NCI-H226 (cell line): ENCODE measurements at regions not wholly inside any gene's neighbourhood (a gene's known extent, or its start where the extent isn't known, plus 50 kb on each side); places are given as distances from the start of the nearest gene placed in this dataset.
"Not testable (repeated sequence)": the region's sequence is repeated elsewhere in the genome, so short reads cannot be mapped to it uniquely, and the experiment has no call there.

Experiments
- DNase-seq: peaks from one replicate; pipeline ENCODE4 v3.0.0-alpha.2; 2015

DNA sequence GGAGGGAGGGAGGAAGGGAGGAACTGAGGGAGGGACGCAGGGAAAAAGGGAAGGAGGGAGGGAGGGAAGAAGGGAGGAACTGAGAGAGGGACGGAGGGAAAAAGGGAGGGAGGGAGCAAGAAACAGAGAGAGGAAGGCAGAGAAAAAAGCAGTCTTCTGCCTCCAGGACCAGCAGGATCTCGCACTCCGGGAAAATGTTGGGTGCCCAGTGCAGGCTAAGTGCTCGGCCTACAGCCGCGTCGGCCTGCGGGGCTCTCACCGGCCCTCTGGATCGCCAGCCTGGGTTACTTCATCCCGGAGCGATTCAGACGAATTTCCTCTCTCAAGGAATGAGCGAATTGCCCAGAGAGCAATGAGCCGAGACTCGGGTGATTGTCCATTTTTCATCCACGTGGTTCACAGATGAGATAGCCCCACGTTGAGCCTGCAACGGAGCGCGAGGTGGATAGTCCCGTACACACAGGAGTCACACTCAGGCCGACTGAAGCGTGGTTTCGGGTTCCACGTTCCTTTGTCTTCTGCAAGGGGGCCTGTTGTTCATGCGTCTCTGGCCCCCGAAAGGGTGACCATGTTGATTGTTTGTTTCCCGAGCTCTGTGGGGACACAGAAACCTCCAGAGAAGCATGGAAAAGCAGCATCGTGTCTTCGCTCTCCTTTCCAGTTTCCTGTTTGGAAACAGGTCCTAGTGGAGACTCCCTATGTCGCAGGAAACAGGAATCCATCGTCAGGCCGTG lies 1937.1 kb upstream of the DEFB115 start:
- not testable (repeated sequence) for DNase-seq

DNA sequence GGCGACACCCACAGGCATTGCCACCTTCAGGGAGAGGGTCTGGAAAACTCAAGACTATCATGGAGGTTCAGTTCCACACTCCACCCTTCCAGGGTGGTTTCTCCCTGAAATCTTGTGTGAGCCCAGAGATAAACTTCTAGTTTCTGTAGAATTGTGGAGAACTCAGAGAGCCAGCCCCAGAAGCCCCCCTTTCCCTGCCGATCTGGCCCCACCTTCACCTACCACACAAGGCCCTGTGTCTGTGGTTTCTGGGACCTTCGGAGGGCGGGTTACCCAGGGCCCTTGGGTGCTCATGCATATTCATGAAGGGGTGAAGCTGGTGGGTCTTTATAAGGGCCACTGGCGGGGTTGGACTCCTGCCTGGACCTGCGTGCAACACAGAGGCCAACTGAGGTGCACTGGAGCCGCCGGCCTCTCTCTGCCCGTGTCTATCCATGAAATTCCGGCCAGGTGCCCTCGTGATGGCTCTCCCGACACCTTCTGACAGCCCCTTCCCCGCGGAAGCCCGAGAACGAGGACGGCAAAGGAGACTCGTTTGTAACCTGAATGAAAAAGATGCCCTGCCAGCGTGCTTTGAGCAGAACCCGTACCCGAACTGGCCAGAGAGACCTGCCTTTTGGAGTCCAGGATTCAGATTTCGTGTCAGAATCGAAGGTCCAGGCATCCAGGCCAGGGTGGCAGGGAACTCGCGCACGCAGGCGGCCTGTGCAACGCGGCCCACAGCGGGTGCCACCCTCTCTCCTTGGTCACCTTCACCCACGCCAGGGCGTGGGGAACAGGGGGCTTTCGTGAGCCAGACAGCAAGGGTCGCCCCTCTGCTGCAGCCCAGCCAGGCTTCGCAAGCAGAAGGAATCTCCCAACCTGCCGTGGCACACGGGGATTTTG lies 1933.6 kb upstream of the DEFB115 start:
- DNase-seq: not testable (repeated sequence)

DNA sequence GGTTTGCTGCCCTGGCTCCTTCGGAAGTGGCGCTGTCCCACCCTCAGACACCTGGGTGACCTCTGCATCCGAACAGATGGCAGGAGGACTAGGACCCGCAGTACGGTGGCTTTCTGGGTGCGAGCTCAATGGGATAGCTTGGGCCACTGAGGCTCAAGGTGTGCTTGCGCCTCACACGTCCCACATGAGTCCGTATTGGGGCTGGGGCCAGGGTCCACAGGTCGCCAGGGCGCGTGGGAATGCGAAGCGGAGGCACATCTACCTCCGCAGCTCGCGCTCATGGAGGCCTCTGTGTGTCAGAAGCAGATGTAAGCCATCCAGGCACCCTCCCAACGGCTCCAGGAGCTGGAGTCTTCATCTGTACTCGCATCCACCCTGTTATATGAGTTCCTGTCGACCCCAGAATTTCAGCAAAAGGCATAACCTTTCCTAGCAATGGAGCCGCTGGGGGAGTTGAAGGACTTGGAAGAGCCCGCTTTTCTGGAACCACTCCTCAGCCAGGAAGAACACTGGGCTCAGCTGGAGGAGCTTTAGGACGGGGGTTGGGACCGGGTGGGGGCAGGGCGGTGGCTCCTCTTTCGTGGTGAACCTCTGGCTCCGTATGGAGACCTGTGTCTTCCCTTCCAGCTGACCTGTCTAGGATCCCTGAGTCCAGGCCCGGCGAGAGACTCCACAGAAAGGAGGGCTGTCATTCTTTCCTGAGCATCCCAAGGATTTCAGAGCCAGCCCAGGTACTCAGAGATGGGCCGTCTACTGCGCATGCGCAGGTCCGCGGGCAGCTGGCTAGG lies 1932.8 kb upstream of the DEFB115 start:
- DNase-seq: not testable (repeated sequence)

DNA sequence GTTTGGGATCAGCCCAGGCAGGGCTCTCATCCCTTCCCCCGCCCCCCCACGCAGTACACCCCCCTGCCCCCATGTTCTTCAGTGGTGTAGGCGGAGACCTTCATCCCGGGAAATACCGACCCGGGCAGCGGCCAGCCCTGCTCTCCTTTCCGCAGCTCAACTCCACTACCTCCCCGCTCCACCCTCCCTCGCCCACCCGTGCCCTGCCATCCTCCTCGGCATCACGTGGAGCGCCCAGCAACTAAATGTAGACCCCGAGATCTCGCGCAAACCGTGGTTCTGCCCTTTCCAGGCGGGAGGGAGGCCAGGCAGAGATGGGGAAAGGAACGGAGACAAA lies 1932.2 kb upstream of the DEFB115 start:
- no peak for DNase-seq

DNA sequence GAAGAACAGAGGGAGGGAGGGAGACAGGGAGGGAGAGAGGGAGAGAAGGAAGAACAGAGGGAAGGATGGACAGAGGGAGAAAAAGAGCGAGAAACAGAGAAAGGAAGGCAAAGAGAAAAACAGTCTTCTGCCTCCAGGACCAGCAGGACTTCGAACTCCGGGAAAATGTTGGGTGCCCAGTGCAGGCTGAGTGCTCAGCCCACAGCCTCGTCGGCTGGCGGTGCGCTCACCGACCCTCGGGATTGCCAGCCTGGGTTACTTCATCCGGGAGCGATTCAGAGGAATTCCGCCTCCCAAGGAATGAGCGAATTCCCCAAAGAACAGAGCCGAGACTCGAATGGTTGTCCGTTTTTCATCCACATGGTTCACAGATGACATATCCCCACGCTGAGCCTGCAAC lies 1931.7 kb upstream of the DEFB115 start:
- not testable (repeated sequence) for DNase-seq

DNA sequence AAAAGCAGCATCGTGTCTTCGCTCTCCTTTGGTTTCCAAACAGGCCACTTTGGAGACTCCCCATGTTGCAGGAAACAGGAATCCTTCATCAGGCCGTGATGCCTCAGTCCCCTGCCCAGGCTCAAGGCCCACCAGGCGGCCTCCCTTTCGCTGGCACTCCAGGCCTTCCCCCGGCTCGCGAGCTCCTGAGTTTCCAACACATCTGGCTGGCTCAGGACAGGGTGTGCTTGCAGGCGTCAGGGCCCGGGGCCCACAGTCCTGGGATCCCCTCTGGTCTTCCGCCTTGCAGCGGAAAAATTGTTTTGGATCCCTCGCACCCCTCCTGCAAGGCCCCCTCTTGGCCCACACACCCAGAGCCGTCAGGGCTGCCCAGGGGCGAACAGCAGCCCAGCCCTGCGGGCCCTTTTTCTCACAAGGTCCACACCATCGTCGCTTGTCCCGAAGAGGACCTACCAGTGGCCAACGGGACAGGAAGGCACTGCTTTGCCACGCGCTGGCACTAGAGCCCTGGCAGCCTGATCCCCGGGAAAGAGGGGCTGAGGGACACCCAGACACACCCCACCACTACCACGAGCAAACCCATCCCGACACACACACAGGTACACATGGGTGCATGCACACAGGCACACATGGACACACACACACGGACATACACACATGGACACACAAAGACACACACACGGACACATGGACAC lies 1930.9 kb upstream of the DEFB115 start:
- DNase-seq: no peak

DNA sequence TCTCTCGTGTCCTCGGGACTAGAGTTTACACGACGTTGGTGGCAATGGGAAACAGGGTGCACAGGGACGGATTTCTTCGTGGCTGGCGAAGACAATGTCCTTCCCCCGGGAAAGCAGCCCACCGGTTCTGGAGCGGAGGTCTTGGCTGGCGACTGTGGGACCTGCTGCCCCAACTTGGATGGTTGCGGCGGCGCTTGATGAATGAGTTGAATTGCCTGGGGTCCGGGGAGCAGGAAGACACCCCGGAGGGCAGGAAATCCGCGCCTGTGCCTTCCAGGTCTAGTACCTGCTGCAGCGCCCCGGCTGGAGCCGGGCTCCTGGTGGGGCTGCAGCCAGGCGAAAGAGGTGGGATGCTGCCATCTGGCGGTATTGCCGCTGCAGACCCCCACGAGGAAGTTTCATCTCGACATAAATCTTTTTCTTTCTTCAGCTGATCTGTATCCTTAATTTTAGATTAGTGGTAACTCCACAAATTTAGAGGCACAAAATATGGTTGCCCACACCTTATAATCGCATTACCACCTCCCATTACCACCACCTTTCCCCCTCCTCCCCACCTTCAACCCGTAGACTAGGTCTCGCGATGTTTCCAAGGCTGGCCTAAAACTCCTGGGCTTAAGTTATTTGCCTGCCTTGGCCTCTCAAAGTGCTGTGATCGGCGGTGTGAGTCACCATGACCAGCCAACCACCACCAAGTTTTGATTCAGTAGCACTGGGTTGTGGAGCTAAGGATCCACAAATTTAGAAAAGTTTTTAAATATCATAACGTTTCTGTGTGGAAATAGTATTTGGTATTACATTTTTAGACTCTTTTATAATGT lies 1929.7 kb upstream of the DEFB115 start:
- not testable (repeated sequence) for DNase-seq

DNA sequence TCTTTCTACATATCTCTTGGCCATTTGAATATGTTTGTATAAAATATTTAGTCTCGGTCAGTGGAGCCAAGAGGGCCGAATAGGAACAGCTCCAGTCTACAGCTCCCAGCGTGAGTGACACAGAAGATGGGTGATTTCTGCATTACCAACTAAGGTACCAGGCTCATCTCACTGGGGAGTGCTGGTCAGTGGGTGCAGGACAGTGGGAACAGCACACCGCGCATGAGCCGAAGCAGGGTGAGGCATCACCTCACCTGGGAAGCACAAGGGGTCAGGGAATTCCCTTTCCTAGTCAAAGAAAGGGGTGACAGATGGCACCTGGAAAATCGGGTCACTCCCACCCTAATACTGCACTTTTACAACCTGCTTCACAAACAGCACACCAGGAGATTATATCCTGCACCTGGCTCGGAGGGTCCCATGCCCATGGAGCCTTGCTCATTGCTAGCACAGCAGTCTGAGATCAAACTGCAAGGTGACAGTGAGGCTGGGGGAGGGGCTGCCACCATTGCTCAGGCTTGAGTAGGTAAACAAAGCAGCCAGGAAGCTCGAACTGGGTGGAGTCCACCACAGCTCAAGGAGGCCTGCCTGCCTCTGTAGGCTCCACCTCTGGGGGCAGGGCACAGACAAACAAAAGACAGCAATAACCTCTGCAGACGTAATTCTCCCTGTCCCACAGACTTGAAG lies 1926.9 kb upstream of the DEFB115 start:
- DNase-seq: not testable (repeated sequence)

DNA sequence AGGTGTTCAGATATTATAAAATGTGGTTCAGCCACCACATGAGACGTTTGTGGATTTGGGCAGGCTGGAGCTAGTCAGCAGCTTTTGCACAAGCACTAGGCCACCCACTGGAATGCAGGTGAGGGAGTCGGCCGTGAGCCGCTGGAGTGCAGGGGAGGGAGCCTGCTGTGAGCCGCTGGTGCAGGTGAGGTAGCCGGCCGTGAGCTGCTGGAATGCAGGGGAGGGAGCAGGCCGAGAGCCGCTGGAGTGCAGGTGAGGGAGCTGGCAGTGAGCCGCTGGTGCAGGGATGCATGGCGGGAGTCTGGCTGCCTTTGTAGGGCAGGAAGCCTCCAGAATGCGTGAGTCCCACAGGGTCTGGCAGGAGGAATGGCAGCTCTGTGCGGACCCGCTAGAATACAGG lies 1907.6 kb upstream of the DEFB115 start:
- no peak for DNase-seq

DNA sequence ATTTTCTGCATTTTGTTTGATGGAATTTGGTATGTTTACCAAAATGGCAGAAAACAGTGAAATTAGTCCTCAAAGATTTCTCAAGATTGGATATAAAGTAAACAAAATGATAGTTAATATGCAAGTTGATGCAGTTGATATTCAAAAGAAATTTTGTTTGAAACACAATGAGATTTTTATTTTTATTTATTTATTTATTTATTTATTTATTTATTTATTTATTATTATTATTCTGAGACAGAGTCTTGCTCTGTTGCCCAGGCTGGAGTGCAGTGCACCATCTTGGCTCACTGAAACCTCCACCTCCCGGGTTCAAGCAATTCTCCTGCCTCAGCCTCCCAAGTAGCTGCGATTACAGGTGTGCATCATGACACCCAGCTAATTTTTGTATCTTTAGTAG lies 1881.5 kb upstream of the DEFB115 start:
- DNase-seq: not testable (repeated sequence)

DNA sequence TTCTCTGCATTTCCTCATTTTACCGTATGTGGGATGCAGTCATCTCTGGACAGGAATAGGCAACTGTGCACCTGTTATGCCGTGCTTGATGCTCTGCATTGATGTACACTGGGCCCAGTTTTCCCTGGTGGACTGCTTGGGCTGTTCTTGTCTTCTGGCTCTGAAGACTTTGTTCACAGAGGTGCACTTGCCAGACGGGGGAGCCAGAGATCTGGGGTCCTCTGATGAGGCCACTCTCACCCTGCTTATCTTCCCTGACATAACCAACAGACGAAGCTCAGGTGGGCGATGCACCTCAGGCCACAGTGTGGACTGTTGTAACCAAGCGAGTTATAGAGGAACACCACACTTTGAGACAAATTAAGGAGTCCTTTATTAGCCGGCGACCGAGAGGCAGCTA lies 1864.6 kb upstream of the DEFB115 start:
- not testable (repeated sequence) for DNase-seq

DNA sequence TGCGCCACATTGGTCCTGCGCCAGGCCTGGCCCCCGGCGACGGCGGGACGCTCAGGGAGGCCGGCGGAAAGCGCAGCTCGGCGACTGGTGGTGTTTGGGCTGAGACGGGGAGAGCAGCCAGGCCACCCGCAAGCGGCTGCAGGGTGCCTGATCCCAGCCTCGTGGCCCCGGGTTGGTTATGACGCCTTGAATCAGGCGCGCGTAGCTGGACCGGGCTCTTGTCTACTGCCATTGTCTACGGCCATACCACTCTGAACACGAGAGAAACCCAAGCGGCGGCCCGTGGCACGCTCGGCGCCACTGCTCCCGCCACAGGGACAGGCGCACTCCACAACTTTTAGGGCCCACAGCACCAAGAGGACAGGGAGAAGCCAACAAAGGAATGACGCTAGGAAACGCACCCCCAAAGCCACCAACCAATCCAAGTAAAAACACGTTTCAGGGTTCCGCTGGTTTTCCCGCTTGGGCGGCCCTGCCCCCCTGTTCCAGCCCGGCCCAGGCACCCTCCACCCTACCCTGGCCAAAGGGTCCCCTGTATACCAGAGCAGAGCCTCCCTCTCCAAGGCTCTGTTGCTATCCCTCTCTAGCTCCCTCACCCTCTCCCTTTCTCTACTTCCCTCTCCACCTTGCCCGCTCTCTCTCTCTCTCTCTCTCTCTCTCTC lies 1849.3 kb upstream of the DEFB115 start:
- no peak for DNase-seq

DNA sequence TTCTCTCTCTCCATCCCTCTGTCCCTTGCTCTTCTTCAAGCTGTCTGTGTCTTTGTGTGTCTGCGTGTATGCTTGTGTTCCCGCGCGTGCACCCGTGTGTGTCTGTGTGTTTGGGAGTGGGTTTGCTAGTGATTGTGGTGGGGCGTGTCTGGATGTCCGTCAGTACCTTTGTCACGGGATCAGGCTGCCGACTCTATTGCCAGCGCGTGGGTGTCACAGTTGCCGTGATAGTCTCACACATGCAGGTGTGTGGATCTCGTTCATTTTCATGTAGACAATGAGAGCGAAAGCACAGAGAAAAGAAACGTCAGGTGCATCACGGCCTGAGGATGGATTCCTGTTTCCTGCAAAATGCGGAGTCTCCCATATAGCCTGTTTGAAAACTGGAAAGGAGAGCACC lies 1848.8 kb upstream of the DEFB115 start:
- not testable (repeated sequence) for DNase-seq

DNA sequence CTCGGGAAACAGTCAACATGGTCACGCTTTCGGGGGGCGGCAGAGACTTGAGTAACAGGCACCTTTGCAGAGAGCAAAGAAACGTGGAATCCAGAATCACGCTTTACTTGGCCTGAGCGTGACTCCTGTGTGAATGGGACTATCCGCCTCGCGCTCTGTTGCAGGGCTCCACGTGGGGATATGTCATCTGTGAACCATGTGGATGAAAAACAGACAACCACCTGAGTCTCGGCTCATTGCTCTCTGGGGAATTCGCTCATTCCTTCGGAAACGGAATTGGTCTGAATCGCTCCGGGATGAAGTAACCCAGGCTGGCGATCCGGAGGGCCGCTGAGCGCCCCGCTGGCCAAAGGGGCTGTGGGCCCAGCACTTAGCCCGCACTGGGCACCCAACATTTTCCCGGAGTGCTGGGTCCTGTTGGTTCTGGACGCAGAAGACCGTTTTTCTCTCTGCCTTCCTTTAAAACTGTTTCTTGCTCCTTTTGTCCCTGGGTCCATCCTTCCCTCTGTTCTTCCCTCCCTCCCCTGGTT lies 1848.2 kb upstream of the DEFB115 start:
- not testable (repeated sequence) for DNase-seq

DNA sequence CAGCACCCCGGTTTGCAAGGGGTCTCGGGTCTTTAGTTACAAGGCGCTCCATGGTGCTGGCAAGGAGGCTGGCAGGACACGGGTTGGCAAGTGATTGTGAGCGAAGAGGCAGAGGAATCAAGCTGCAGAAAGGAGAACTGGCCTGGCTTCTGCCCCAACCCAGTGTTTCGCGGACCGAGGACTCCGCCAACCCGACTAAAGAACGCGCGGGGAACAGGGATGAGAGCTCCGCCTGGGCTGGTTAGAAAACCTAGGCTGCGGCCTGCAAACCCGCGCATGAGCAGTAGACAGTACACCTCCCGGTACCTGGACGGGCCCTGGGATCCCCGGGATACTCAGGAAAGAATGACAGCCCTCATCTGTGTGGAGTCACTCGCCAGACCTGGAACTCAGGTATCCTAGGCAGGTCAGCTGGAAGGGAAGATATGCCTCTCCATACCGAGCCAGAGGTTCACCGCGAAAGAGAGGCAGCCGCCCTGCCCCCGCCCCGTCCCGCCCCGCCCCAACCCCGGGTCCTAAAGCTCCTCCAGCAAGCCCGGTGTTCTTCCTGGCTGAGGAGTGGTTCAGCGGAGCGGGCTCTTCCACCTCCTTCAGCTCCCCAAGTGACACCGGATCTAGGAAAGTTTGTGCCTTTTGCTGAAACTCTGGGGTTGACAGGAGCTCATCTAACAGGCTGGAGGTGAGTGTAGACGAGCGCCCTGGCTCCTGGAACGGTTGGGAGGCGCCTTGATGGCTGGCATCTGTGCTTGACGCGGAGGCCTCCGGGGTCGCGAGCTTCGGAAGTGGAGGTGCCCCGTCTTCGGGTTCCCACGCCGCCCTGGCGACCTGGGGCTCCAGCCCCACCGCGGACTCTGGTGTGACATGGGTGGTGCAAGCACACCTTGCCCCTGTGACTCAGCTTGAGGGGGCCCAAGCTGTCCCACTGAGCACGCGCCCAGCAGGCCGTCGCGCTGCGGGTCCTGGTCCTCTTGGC lies 1847.3 kb upstream of the DEFB115 start:
- DNase-seq: no peak

DNA sequence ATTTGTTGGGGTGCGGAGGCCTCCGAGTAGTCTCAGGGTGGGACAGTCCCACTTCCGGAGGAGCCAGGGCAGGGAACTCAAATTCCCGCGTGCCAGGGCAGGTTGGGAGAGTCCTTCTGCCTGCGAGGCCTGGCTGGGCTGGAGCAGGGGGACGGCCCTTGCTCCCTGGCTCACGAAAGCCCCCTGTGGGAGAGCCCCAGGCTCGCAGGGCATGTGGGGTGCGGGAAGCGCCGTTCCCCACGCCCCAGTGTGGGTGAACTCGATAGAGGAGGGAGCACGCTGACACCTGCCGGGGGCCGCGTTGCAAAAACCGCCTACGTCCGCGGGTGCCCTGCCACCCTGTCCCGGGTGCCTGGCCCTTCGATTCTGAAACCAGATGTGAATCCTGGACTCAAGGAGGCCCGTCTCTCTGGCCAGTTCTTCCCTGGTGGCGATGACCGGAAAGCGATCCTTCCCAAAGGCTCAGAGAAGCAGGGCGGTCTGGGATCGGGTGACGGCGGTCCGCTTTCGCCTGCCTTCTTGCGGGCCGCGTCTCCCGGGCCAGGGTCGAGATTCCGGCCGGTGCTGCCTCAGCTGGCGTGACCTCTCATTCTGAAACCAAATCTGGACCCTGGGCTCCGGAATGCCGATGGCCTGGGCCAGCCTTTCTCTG lies 1846.5 kb upstream of the DEFB115 start:
- DNase-seq: no peak

DNA sequence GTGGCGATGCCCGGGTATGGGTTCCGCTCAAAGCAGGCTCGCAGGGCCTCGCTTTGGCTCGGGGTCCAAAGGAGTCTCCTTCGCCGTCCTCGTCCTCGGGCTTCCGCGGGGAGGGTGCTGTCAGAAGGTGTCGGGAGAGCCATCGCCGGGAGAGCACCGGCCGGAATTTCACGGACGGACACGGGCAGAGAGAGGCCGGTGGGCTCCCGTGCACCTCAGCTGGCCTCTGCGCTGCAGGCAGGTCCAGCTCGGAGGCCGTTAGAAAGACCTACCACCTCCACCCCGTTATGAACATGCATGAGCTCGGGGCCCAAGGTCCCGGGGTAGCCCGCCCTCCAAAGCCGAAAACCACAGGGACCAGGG lies 1846.0 kb upstream of the DEFB115 start:
- DNase-seq: not testable (repeated sequence)

DNA sequence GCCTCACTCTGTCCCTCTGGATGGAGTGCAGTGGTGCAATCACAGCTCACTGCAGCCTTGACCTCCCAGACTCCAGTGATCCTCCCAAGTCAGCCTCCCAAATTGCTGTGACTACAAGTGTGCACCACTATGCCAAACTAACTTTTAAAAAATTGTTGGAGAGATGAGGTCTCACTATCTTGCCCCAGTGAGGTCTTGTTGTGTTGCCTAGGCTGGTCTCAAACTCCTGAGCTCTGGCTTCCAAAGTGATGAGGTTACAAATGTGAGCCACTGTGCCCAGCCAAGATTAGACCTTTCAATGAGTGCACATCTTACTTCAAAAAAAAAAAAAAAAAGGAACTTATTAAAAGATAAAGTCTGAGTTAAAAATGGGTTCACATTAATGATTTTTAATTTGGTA lies 1838.1 kb upstream of the DEFB115 start:
- no peak for DNase-seq
